C4-2B (cell line): ENCODE measurements at regions not wholly inside any gene's neighbourhood (a gene's known extent, or its start where the extent isn't known, plus 50 kb on each side); places are given as distances from the start of the nearest gene placed in this dataset.

Experiments
- H3K27ac ChIP-seq: fragments of 450-650 bp; 2 replicates; pipeline ENCODE4 v1.5.1; 2017
- ZFX ChIP-seq: fragments of 450-650 bp; IDR thresholded peaks from 2 replicates; pipeline ENCODE4 v1.6.1; 2017
- TF ChIP-seq, protein P1 (sequence below): fragments of 450-650 bp; conservative IDR thresholded peaks from 2 replicates; pipeline ENCODE4 v1.5.1; 2017; ENCODE audit warnings: mild to moderate bottlenecking

DNA sequence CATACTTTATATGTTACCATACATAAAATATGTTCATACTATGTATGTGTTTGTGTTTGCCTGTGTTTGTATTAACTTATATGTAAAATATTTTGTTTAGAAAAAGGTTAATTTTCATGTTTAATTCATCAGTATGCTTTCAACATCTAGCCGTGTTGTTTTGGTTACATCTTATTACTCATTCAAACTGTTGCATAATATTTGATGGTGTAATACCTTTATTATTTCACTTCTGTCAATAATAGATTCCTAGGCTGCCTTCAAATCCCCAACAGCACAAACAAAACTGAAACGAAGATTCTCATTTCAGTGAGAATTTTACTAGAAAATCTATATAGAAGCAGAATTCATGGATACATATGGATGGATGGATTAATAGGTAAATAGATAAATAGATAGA is 462.3 kb upstream of the ADGRL3 start:
- no peak for TF ChIP-seq ZFX
- TF ChIP-seq, protein P1, sequence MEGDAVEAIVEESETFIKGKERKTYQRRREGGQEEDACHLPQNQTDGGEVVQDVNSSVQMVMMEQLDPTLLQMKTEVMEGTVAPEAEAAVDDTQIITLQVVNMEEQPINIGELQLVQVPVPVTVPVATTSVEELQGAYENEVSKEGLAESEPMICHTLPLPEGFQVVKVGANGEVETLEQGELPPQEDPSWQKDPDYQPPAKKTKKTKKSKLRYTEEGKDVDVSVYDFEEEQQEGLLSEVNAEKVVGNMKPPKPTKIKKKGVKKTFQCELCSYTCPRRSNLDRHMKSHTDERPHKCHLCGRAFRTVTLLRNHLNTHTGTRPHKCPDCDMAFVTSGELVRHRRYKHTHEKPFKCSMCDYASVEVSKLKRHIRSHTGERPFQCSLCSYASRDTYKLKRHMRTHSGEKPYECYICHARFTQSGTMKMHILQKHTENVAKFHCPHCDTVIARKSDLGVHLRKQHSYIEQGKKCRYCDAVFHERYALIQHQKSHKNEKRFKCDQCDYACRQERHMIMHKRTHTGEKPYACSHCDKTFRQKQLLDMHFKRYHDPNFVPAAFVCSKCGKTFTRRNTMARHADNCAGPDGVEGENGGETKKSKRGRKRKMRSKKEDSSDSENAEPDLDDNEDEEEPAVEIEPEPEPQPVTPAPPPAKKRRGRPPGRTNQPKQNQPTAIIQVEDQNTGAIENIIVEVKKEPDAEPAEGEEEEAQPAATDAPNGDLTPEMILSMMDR = no peak
- no peak overlapping the region for H3K27ac ChIP-seq

DNA sequence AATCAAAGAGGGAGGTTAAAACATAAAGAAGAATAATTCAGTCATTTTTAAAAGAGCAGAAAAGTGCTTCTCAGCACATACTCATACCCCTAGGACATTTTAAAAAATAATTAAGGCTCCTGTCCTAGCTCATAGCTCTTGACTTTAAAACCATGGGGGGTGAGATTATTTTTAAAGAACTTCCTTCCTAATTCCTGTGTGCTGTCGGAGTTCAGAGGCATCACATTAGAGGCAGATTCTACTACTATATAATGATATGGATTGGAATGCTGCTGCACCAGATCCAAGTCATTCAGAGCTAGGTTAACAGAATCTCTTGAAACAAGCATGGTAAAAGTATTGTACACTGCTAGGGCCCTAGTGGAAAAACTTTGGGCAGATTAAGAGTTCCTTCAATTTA is 456.5 kb upstream of the ADGRL3 start:
- no peak for TF ChIP-seq ZFX
- TF ChIP-seq, protein P1 = no peak
- no peak overlapping the region for H3K27ac ChIP-seq

DNA sequence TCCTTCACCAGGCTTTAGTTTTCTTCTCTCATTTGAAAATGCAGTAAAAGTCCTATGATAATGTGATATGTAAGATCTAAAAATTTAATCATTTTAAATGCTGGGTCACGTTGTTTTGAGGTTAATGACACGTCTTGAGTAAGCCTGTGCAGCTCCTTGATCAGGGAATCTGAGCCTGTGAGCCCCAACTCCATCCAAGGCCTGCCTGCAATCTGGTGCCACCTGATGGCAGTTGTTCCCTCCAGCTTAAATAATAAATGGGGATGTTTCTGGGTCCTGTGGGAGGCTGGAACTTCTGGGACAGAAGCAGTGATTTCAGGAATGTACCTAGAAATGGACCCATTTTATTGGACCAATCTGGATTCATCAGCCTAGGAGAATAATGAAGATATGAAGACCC is 455.4 kb upstream of the ADGRL3 start:
- TF ChIP-seq, protein P1 = peak; percentile 13; the same call in 1 of the 2 replicates
- TF ChIP-seq ZFX = no peak
- H3K27ac ChIP-seq = no peak overlapping the region

DNA sequence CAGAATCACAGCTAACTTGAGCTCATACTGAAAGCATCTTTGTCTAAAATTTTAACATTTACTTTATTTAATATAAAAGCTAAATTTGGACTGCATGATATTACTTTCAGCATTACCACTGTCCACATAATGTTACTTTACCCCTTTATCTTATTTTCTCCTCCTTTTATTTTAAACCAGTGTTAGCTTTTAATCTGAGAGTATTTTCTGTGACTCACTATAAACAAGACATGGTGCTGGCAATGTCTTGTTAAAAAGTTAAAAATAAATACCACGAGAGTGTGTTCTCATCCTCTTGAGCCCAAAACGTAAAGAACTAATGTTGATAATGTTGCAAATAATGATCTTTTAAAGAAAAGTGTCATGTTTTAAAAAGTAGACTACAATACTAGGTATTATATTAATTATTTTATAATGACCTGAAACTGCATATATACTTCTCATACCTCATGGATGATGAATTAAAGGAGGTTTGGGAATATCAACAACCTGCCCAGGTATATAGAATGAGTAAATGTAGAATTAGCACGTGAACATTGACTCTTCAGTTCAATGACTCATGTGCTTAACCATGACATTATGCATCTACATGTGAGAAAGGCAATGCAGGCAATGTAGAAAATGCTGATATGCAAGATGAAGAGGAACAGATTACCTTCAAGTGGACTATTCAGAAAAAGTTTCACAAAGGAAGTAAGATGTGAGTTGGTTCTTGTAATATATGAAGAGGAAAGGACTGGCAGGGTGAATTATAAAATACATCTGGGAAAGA is 454.1 kb upstream of the ADGRL3 start:
- H3K27ac ChIP-seq = no peak overlapping the region
- TF ChIP-seq ZFX = no peak
- TF ChIP-seq, protein P1 = no peak

DNA sequence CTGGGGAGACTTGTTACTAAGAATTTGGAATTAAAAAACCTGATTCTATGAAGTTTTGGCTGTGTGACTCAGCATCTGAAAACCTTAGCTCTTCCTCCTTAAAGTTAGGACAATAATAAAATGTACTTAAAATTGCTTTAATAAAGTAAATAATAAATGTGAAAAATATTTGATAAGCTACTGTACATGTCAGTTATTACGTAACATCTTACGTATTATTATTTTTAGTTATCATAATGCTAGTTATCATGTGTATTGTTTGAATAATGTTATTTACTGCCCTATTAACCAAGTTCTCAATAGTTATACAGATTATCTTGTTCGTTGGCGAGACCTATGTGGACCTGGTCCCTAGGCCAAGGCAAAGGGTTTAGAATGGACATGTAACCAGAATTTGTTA is 449.2 kb upstream of the ADGRL3 start:
- TF ChIP-seq ZFX = no peak
- TF ChIP-seq, protein P1 = no peak
- no peak overlapping the region for H3K27ac ChIP-seq

GRCh38 chr4:60757986-60758680 is 442.0 kb upstream of the ADGRL3 start:
- H3K27ac ChIP-seq = no peak overlapping the region

More at GRCh38 chr4:60757986-60758680, 442.0 kb upstream of the ADGRL3 start:
- TF ChIP-seq ZFX = no peak
- TF ChIP-seq, protein P1 = no peak
